ENCODE measurements at regions not wholly inside any gene's neighbourhood (a gene's known extent, or its start where the extent isn't known, plus 50 kb on each side); places are given as distances from the start of the nearest gene placed in this dataset.

DNA sequence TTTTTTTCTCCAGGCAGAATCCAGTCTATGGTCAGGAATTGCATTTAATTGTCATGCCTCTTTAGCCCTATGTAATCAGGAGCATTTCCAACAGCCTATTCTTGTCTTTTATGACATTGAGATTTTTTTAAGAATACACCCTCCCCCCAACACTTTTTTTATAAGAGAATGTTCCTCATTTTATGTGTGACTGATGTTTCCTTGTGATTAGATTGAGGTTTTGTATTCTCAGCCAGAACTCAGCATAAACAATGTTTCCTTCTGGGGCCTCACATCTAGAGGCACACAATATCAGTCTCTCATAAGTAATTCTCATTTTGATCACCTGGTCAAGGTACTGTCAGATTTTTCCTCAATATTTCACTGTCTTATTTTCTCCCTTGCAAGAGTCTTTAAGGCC lies 193.4 kb upstream of the PDE1C start:
- no peak for DNase-seq

DNA sequence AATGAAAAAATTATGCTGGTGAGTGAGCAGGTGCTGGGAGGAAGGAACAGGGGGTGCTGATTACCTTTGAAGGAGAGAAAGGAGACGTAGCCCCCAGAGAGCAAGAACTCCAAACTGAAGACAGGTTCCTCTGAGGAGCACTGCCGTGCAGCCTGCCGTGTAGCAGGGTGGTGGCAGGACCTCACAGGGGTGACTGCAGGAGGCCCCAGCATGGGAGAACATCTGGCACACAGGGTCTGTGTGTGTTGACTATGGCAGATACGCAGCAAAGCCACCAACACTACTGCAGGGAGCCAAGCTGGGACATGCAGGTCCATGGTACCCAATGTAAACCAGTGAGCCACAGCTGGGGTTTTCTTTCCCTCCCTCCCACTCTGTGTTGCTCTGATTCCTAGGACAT lies 192.1 kb upstream of the PDE1C start:
- DNase-seq: no peak

DNA sequence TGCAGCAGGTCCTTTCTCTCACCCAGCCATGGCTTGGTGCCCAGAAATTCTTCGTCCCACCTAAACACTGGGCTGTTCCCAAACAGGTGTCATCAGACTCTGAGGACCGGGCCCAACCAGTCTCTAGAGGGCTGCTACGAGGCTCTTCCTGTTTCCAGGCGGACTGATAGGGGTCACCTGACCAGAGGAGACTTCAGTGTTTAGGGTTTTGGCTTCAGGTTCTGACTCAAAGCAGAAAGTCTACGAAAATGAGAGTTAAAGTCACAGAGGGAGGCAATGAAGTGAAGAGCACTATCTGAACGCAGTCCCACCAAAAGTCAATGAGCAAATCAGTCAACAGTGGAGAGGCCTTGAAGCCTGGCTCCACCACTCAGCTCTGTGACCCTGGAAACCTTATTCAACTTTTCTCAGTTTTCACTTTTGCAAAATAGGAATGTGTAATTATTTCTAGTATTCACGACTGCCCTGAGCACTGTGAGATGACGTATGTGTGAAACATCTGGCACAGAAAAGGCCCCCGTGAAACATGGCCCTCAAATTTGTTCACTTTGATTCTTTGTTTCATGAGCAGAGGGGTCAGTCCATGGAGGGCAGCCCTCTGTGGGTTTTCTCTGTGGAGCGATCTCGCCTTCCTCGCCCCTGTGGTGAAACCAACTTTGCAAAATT lies 189.9 kb upstream of the PDE1C start:
- no peak for DNase-seq

DNA sequence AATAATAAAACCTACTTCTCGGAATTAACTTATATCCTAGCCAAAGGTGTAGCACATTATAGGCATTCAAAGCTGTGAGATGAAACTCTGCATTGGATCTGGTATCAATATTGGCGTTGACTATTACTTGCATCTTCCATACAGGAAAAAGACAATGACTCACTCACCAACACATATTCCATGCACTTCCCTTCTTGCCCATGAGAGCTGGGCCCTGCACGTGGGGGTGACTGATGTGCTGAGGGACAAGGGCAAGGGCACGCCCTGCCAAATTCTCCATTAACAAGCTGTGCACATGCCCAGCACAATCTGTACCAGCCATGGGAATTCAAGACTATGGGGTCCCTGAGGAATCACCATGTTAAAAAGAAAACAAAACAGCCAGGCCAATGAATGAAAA lies 188.1 kb upstream of the PDE1C start:
- DNase-seq: no peak

DNA sequence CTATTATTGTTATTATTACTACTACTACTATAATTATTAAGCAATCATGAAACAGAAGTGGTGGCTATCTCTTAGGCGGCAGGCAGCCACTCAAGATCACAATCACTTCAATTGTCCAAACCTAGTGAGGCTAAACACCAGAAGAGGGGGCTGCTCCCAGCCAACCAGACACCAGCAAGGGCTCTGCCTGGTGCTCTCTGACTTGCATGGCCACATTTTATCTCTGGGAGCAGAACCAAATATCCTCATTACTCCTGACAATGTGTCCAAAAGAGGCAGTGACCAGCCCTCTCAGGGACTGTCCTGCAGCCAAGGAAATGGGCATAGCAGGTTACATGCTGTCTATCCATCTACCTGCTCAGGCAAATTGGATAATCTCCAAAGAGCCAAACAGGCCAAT lies 187.4 kb upstream of the PDE1C start:
- DNase-seq: no peak

DNA sequence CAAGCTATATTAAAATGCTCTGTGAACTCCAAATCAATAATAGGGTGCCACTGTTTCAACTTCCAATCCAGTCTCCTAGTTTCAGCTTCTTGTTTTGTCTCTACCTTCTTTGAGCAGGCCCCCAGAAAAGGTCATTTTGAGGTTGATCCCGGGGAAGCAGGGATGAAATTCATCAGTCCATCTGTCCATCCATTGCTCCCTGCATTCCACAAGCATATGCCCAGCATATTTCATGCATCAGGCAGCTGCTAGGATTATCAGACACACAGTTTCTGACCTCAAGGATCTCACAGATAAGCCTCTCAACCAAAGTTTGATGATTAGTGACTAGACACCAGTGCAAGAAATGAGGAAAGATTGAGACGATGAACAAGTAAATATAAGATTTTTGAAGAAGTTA lies 186.6 kb upstream of the PDE1C start:
- DNase-seq: no peak

DNA sequence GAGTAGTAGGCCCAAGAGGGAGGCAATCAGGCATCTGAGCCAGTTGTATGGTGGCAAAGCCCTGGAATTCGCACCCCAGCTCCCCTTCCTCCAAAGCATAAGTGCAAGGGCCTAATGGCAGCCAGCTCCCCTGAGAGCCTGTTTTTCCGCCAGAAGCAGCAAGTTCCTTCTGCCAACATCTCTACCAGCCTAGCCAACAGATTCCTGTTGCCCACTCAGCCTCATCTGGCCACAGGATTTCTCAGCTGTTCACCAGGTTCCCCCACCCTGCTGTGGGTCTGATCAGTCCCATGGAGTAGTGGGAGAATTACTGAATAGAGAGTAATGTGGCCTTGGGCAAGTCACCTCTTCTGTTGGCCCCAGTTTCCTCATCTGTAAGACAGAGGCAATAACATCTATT lies 186.2 kb upstream of the PDE1C start:
- no peak for DNase-seq

DNA sequence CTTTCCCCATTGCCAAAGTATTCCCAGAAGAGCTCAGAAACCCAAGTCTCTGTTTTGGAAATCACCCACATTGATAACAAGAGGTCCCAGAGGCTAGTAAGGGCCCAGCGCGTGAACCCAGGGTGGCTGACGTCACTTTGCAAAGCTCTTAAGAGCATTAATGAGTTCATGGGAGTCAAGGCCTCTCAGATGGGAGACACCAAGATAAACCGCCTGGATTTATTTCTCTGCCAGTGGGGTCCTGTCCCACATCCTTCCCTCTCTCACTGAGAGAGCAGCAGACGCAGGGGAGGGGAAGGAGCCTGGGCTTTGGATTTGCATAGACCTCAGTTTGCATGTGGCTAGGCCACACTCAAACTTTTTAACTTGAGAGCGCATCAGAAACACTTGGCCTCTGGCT lies 184.8 kb upstream of the PDE1C start:
- no peak for DNase-seq

DNA sequence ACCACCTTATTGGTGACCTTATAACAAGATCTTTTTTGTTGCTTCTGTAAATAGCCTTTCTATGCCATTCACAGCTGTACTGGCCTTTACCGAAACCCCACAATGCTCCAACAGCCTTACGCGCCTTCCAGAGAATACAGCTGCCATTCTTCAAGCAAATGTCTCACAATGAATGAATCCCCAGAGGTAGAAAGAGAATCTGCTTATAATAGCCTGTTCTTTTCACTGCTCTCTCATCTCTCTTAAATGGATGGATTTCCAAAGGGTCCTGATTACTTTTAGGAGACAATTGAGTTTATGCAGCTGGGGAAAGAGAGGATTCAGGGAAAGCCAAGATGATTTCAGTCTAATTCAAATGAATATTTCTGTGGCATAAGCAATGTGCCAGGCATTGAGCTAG lies 183.1 kb upstream of the PDE1C start:
- DNase-seq: no peak

DNA sequence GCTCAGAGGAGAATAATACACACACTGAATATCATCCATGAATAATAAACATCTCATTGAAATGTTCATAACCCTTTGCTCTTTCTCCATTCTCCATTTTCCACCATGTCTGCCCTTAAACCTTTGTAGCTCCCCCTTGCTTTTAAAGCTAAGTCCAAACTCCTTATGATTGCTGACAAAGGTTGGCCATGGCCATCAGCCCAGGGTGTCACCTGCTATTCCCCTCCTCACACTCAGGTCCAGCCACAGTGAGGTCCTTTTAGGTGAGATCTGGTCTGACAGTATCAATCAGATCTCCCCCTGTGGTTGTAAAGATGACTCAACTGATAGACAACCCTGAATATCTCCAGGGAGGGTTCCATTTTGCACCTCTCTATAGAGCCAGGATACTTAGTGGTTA lies 181.5 kb upstream of the PDE1C start:
- no peak for DNase-seq

DNA sequence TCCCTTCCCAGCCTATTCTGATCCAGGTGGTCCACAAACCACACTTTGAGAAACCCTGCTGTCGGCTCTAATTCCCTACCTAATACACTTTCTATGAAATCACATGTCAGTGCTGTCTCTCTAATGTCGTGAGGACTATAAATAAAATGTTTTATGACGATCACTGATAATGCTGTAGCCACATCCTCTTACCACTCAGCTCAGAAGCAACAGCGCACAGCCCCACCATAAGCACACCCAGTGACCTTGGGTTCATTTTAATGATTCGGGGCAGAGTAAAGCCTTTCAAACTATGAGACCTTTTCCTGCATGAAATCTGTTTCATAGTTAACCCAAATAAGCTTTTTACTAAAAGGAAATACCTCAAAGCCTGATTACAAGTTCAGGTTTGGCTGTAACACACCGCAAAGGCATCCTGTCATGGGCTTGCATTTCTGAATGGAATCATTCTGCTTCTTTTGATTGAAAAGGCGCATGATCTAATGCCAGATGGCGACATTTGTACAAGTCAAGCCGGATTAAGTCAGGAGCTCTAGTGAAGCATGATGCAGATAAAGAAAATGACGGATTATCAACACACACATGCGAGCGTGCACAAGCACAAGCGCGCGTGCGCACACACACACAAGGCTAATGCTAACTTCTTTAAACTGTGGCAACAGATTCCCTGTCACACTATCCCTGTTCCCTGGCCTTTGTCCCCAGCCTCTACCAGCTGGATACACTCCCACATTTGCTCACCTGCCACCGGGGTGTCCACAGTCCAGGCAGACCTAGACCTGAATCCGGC lies 180.5 kb upstream of the PDE1C start:
- no peak for DNase-seq

DNA sequence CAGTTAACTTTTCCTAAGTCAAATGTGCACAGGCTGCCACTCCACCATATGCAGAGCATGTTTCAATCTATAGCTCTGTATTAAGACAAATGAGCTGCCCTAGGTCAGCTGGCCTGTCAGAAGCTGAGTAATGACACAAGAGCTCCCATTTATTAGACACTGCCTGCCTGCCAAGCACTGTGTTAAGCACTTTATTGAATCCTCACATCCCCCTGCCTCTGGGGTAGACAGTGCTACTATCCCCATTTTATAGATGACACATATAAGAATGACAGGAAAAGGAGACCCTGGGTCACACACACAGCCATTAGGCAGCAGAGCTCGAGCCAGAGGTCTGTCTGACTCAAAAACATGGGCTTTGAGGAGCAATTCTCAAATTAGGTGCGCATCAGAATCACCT lies 179.8 kb upstream of the PDE1C start:
- DNase-seq: no peak

DNA sequence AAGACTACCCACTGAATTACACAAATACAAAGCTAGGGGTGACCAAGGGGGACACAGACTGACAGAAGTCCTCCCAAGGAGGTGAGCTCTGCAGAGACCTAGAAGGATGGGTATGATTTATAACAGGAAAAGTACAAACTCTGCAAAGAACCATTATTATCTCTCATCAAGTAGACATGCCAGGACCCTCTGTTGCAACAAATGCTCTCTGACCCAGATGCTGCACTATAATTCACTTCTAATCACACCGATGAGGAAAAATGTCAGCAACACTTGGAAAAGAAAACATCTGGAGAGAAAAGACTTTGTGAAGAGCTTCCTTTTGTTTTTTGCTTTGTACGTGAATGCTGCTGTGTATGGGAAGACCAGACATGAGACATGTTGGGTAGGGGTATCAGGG lies 178.3 kb upstream of the PDE1C start:
- DNase-seq: no peak

DNA sequence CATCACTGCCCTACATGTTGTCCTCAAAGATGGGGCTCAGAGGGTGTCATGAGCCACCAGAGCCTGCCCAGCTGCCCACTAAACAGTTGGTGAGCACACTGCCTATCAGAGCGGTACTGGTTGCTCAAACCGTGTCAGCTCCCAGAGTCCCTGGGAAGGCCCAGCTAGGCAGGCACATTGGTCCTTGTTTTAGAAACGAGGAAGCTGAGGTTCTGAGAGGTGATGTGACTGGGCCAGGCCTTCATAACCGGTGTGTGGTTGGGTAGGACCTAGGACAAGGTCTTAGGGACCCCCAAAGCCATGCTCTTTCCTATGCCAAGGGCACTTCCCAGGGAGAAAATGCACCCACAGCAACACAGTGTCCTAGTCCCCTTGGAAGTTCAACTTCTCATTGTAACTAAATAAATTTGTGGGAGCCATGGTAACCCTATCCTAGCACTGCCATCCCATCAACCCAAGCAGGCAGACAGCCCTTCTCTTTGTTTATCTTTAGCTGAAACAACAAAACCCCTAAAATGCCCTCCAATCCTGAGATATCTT lies 174.7 kb upstream of the PDE1C start:
- no peak for DNase-seq

DNA sequence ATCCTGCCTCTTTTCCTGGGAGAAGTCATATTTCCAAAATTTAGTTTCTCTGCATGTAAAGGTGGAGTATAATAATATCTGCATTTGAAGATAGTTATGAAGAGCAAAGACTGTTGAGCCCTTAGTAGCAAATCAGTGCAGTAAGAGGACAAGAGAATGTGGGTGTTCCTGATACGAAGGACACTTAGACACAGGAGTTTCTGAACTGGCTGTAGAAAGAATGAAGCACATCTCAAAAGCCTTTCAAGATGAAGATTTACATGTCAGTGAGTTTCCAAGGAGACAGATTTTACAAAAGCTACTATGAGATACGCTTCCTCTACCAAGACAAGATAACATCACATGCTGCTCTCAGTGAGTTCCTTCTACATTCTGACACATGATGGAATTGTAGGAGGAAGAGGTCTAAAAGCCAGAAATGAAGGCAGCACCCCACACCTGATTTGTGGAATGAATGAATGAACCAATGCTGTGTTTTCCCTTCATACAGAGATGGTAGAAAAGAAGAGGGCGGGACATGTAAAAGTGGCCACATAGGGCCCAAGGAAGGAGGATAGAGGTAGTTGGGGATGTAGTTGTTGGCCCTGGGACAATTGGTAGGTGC lies 173.6 kb upstream of the PDE1C start:
- DNase-seq: no peak

DNA sequence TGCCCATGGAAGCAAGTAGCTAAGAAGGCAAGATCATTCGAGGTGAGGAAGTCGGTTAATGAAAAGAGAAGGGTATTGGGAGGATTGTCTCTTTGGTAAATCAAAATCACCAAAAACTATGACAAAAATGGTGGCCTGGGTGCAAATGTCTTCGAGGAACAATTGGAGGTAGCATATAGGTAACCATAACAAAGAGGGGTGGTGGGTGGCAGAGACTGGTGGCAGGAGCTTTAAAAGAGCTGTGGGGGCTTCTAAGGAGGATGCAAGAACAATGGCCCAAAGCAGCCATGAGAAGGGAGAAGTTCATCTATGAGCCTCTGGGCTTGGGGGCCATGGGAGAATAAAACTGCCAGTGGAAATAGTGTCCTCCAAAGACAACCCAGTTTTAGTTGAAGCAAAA lies 172.2 kb upstream of the PDE1C start:
- no peak for DNase-seq

DNA sequence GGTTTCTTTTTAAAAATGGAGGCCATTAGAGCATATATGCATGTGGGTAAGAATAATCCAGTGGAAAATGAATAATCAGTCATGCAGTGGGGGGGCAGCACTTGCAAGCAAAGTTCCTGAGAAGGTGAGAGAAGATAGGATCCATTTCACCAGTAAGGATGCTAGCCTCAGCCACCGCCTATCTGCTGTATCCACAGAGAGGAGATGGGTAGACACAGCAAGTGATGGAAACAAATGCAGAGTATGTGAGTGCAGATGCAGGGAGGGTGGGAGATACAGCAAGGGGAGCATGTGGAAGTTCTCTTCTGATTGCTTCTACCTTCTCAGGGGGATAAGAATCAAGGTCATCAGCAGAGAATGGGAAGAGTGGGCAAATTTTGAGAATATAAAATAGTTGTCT lies 171.4 kb upstream of the PDE1C start:
- no peak for DNase-seq

DNA sequence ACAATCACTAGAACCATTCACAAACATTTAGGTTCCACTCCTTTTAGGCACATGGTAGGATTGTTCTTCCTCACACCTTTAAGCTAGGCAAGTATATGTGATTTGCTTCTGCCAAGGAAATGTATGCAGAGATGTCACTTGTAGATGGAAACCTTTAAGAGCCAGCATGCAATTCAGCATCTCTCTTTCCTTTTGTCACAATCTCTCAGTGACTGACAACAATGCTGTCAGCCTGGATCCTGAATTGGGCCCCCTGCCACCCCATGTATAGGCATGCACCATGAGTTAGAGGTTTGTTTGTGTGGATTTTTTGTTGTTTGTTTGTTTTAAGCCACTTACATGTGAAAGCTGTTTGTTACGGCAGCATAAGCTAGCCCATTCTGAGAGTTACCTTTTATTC lies 169.6 kb upstream of the PDE1C start:
- no peak for DNase-seq

DNA sequence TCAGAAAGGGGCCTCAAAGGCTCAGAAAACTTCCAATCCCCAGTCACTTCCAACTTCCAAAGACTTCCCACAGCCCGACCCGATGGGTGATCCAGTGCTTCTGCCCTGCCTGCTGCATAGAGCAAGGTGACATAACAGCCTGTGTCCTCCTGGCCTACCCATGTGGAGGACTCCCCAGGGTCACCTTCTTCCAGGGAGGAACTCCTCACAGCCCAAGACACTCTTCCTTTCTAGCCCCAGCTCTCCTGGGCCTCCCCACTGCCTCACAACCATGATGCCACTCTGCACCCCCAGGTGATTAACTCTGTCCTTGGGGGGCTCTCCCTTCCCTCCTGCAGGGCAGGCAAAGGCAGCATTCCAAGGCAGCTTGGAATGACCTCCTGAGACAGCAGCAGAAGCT lies 158.4 kb upstream of the PDE1C start:
- no peak for DNase-seq

DNA sequence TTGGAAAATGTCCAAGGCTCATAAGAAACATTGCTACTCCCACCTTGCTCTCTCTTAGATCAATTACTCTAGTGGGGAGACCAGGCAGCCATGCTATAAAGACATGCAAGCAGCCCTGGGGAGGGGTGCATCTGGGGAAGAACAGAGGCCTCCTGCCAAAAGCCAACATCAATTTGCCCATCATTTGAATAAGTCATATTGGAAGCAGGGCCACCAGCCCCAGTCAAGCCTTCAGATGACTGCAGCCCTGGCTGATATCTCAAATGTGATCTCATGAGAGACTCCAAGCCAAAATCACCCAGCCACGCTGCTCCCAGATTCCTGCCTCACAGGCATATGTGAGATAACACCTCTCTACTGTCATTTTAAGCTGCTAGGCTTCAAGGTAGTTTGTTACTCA lies 157.5 kb upstream of the PDE1C start:
- DNase-seq: no peak

DNA sequence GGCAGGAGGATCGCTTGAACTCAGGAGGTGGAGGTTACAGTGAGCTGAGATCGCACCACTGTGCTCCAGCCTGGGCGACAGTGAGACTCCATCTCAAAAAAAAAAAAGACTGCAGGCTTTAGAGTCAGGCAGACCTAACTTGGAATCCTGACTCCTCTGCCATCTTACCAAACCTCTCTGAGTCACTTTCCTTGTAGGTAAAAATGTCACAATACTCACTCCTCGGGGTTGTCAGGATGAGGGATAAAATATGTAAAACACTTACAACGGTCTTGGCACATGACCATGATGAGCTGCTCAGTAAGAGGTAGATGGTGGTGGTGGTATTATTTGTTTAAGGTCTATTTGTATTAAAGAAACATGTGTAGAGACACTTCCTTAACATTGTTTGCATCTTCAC lies 154.1 kb upstream of the PDE1C start:
- DNase-seq: no peak

DNA sequence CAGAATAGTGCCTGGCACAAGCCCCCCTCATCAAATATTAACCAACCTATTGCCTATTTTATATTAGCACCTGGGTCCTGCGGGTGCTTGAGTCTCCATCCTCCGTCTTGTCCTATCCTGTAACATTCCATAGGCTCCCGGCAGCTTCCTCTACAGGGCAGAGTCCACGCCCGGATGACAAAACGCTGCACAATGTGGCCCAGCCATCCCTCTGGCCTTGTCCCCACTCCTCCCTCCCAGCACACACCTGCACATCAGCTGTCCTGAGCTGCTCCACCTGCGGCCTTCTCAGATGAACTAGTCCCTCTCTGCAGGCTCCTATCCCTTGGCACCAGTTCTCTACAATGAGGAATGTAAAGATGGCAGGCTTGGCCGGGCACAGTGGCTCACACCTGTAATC lies 153.5 kb upstream of the PDE1C start:
- DNase-seq: no peak

DNA sequence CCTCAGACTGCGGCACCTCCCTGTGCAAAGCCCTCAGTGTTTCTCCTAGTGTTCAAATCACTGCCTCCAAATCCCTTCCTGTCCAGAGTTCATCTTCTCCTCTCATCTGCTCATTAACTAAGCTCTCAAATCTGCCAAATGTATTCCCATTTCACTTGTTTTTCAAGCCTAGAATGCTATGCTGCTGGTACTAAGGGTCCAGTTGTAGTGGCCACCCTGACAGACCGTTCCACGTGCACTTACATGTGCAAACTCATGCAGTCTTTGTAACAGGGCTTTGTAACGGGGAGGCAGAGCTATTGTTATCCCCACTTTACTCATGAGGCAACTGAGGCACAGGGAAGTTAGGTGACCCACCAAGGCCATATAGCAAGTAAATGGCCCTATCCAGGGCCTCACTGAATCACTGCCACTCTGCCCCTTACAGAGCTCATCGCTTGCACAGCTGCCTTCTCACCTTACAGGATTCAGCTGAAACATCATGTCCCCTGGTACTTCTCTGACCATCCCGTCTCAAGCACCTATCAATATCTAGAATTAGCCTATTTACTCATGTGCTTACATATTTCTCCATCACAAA lies 153.0 kb upstream of the PDE1C start:
- DNase-seq: no peak
